Endothelial cell of umbilical vein (primary cell): ENCODE measurements at regions not wholly inside any gene's neighbourhood (a gene's known extent, or its start where the extent isn't known, plus 50 kb on each side); places are given as distances from the start of the nearest gene placed in this dataset.

Experiments
- BruUV-seq: library from RNA; stranded (reverse); fragments of 400-500 nt; replicated peaks from 2 replicates; lab custom pipeline; 2021; lab: Mats Ljungman, UMichigan
- CTCF ChIA-PET: fragments of 300-600, 350-600 bp; sonication (Branson Sonifier 250); formaldehyde crosslinking; loops from one replicate; lab custom pipeline; 2021; ENCODE audit warnings: antibody characterized with exemption, inconsistent platforms; lab: Charles Lee
- POLR2A ChIA-PET: fragments of 300-600, 350-600 bp; sonication (Branson Sonifier 250); formaldehyde crosslinking; loops from one replicate; lab custom pipeline; 2021; ENCODE audit warnings: antibody characterized with exemption, inconsistent platforms; lab: Charles Lee
- DNase-seq: peaks from one replicate; pipeline ENCODE4 v3.0.0-alpha.2; 2011; ENCODE audit warnings: low read depth, low spot score
- FAIRE-seq: peaks from 2 replicates; lab custom pipeline; 2011; peaks lifted over from hg19 to GRCh38; lab: Jason Lieb, UNC
- H2AFZ ChIP-seq: 2 replicates; pipeline ENCODE4 v1.6.0; 2012; ENCODE audit warnings: low read depth, low read length, control low read depth, inconsistent platforms
- H3K27ac ChIP-seq: 2 replicates; pipeline ENCODE4 v1.5.1; 2011; ENCODE audit warnings: low read depth, mild to moderate bottlenecking, control low read depth, low read length, moderate library complexity; ENCODE audit not compliant: insufficient read depth
- H3K27me3 ChIP-seq, 2 experiments: 2 replicates each; pipeline versions ENCODE4 v1.6.0 to v1.6.1; 2011; ENCODE audit warnings: low read length in 2 of 2, mixed read lengths in 1 of 2; ENCODE audit not compliant: control insufficient read depth in 2 of 2, insufficient read depth in 2 of 2
- H3K36me3 ChIP-seq, 2 experiments: 2 replicates in 1 of 2; 3 replicates in 1 of 2; pipeline ENCODE4 v1.5.1; 2011; ENCODE audit warnings: low read length in 2 of 2, mild to moderate bottlenecking in 1 of 2, moderate library complexity in 1 of 2; ENCODE audit not compliant: control insufficient read depth in 2 of 2, insufficient read depth in 2 of 2; ENCODE audit errors: extremely low read depth in 1 of 2
- H3K4me1 ChIP-seq: 3 replicates; pipeline ENCODE4 v1.5.1; 2011; ENCODE audit warnings: mild to moderate bottlenecking, low read length; ENCODE audit not compliant: control insufficient read depth, insufficient read depth; ENCODE audit errors: extremely low read depth
- H3K4me2 ChIP-seq: 2 replicates; pipeline ENCODE4 v1.6.1; 2011; ENCODE audit warnings: low read length, control low read depth, mixed read lengths; ENCODE audit not compliant: insufficient read depth
- H3K4me3 ChIP-seq, 3 experiments: fragments of 200-600 bp in 1 of 3; sonication (generic), shearing (Covaris generic) in 1 of 3; replicated peaks in 1 of 3; 2 replicates each; pipeline ENCODE4 v1.5.1; 2011 to 2016; ENCODE audit warnings: control low read depth in 3 of 3, low read length in 3 of 3, mild to moderate bottlenecking in 2 of 3, inconsistent platforms in 1 of 3, low read depth in 1 of 3, moderate library complexity in 1 of 3; ENCODE audit not compliant: insufficient read depth in 1 of 3
- H3K79me2 ChIP-seq: 2 replicates; pipeline ENCODE4 v1.6.0; 2012; ENCODE audit warnings: low read length, inconsistent platforms; ENCODE audit not compliant: control insufficient read depth, insufficient read depth
- H3K9ac ChIP-seq: replicated peaks from 2 replicates; pipeline ENCODE3; 2011; ENCODE audit warnings: low read length, control low read depth; ENCODE audit not compliant: insufficient read depth; ENCODE audit errors: extremely low read depth
- H3K9me1 ChIP-seq: replicated peaks from 3 replicates; pipeline ENCODE4 v1.6.0; 2011; ENCODE audit warnings: mild to moderate bottlenecking, low read length; ENCODE audit not compliant: control insufficient read depth, insufficient read depth; ENCODE audit errors: extremely low read depth
- H3K9me3 ChIP-seq: replicated peaks from 2 replicates; pipeline ENCODE4 v1.5.1; 2012; ENCODE audit warnings: low read length, inconsistent platforms; ENCODE audit not compliant: control insufficient read depth, insufficient read depth
- H4K20me1 ChIP-seq: replicated peaks from 2 replicates; pipeline ENCODE3; 2011; ENCODE audit warnings: mild to moderate bottlenecking, low read length; ENCODE audit not compliant: control insufficient read depth, insufficient read depth; ENCODE audit errors: extremely low read depth
- CTCF ChIP-seq, 2 donors: IDR thresholded peaks; 1 replicate in 1 of 2; 2 replicates in 1 of 2; pipeline ENCODE4 v1.5.1; 2011; ENCODE audit warnings: low read length in 2 of 2, mild to moderate bottlenecking in 2 of 2, moderate library complexity in 2 of 2, control low read depth in 1 of 2, inconsistent platforms in 1 of 2, low read depth in 1 of 2; ENCODE audit not compliant: insufficient read depth in 1 of 2; ENCODE audit errors: extremely low read depth in 1 of 2
- EZH2 ChIP-seq: IDR thresholded peaks from 2 replicates; pipeline ENCODE4 v1.6.1; 2012; ENCODE audit warnings: borderline replicate concordance, low read depth, mild to moderate bottlenecking, moderate library complexity, low read length, inconsistent platforms; ENCODE audit not compliant: severe bottlenecking
- FOS ChIP-seq: IDR thresholded peaks from 2 replicates; pipeline ENCODE4 v1.6.1; 2011; ENCODE audit warnings: mild to moderate bottlenecking, low read length, moderate library complexity, borderline replicate concordance; ENCODE audit not compliant: insufficient read depth
- GATA2 ChIP-seq: IDR thresholded peaks from 2 replicates; pipeline ENCODE4 v1.7.0; 2011; ENCODE audit warnings: low read depth, mild to moderate bottlenecking, moderate library complexity, mixed read lengths, low read length; ENCODE audit not compliant: insufficient read length, insufficient read depth
- JUN ChIP-seq: IDR thresholded peaks from 2 replicates; pipeline ENCODE4 v1.6.1; 2011; ENCODE audit warnings: borderline replicate concordance, low read depth; ENCODE audit not compliant: insufficient read length, insufficient read depth
- MAX ChIP-seq: IDR thresholded peaks from 2 replicates; pipeline ENCODE4 v1.6.1; 2011; ENCODE audit not compliant: insufficient read depth, insufficient read length
- MYC ChIP-seq: IDR thresholded peaks from one replicate; pipeline ENCODE4 v1.6.1; 2011; ENCODE audit warnings: mild to moderate bottlenecking, low read depth, low read length
- POLR2A ChIP-seq: IDR thresholded peaks from 2 replicates; pipeline ENCODE4 v1.6.1; 2012; ENCODE audit warnings: low read depth, mild to moderate bottlenecking, control low read depth, low read length
- POLR2AphosphoS5 ChIP-seq: IDR thresholded peaks from 2 replicates; pipeline ENCODE4 v1.6.1; 2012; ENCODE audit warnings: low read depth, mild to moderate bottlenecking, control low read depth, low read length, moderate library complexity; ENCODE audit not compliant: insufficient read depth
- dilution Hi-C: fragments of 300-500 bp; cut with MboI; formaldehyde crosslinking; loops from one replicate; pipeline ENCODE4 v1.15.0; 2019; ENCODE audit warnings: low sequenced_read_pairs; ENCODE audit not compliant: extremely low pct_ligation_motif_present
- intact Hi-C: fragments of 100-400 bp; cut with micrococcal nuclease; formaldehyde crosslinking; loops from one replicate; pipeline ENCODE4 v1.10.0; 2022

GRCh38 chr17:54085934-54086333, 263.2 kb downstream of the KIF2B start:
- no peaks in the 10 kb centered on the region for H3K79me2 ChIP-seq
- H4K20me1 ChIP-seq, result no peaks in the 10 kb centered on the region
- no peak overlapping the region for H2AFZ ChIP-seq
- intact Hi-C loops (no loop called here), dilution Hi-C loops (no loop called here)
- no peak overlapping the region for H3K9ac ChIP-seq
- ChIA-PET CTCF (no interaction called here), POLR2A (no interaction called here)
- FAIRE-seq (no peak), DNase-seq (no peak)
- H3K9me1 ChIP-seq, result no peaks in the 10 kb centered on the region
- H3K4me1 ChIP-seq, result no peaks in the 10 kb centered on the region
- no peaks in the 10 kb centered on the region for H3K27me3 ChIP-seq
- H3K4me3 ChIP-seq, result no peak overlapping the region
- TF ChIP-seq FOS, result no peak
- TF ChIP-seq POLR2A, result no peak
- TF ChIP-seq MAX, result no peak
- no peak for TF ChIP-seq GATA2
- no peak for TF ChIP-seq POLR2AphosphoS5
- no peak for TF ChIP-seq EZH2
- no peak for TF ChIP-seq MYC
- TF ChIP-seq JUN, result no peak
- TF ChIP-seq CTCF (IDR thresholded peaks at IDR 0.05; ENCODE audit: extremely low read depth in 1 of 2, insufficient read depth in 1 of 2, low read depth in 1 of 2, low read length in 2 of 2), result no peak
- no TSS peak for BruUV-seq
- H3K4me2 ChIP-seq, result no peak overlapping the region
- H3K36me3 ChIP-seq, result no peaks in the 10 kb centered on the region
- no peak overlapping the region for H3K27ac ChIP-seq
- H3K9me3 ChIP-seq, result peaks cover 2% of the 10 kb centered on the region
